T-helper 17 cell (primary cell): ENCODE measurements at regions not wholly inside any gene's neighbourhood (a gene's known extent, or its start where the extent isn't known, plus 50 kb on each side); places are given as distances from the start of the nearest gene placed in this dataset.
"Not testable (repeated sequence)": the region's sequence is repeated elsewhere in the genome, so short reads cannot be mapped to it uniquely, and the experiment has no call there.

ENCODE experiments used
- ATAC-seq: fragments of 150-1000 bp; cut with Tn5 transposase; 2 replicates; pipeline ENCODE4 v1.10.0; 2021; ENCODE audit warnings: mild to moderate bottlenecking, moderate library complexity
- DNase-seq, 3 donors: peaks; one replicate each; pipeline versions ENCODE4 v3.0.0 to v3.0.0-alpha.2; 2020 to 2021
- H3K9me3 ChIP-seq: one replicate; pipeline ENCODE4 v1.7.0; 2013; ENCODE audit warnings: low read length, mild to moderate bottlenecking; ENCODE audit not compliant: control insufficient read depth, poor library complexity, severe bottlenecking
- H3K27ac Mint-ChIP-seq: one replicate; pipeline ENCODE4 v1.8.0; 2022; ENCODE audit warnings: mild to moderate bottlenecking, moderate library complexity, mixed read lengths
- H3K27me3 Mint-ChIP-seq: one replicate; pipeline ENCODE4 v1.8.0; 2022; ENCODE audit warnings: mixed read lengths
- H3K36me3 Mint-ChIP-seq: one replicate; pipeline ENCODE4 v1.8.0; 2022; ENCODE audit warnings: low read depth, mixed read lengths
- H3K4me1 Mint-ChIP-seq: one replicate; pipeline ENCODE4 v1.8.0; 2022; ENCODE audit warnings: mild to moderate bottlenecking, mixed read lengths
- H3K4me3 Mint-ChIP-seq: one replicate; pipeline ENCODE4 v1.8.0; 2022; ENCODE audit warnings: mild to moderate bottlenecking, moderate library complexity, mixed read lengths

DNA sequence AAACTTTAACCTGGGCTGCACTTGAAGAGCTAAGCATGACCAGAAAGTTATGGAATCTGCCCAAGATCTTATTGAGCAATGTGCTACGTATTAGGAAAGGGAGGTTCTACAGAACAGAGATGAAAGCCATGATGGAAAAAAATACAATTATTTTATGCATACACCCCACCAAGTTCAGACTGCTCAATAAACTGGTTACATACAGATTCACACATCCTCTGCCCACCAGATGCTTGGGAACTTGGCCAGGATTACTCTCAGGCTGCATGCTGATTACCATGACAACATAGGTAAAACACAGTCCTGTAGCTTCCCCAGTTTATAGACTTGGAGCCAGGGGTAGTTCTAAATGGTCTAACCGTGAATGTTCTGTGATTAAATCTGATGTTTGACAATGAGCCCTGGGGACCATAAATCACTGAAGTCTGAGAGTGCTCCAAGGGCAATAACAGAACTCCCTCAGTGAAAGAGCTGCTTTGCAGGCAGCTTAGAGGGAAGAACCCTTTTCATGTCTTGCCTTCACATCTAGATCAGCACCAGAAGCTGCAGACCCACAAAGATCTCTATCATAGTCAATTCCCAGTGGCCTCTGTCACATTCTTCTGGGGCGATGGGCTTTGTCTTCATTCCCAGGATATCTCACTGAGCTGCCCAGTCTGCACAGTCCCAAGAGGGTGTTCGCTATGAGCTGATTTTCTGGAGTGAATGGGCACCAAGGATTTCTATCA, 232.2 kb downstream of the EMP1 start:
- ATAC-seq: no peak
- no peak overlapping the region for H3K27ac Mint-ChIP-seq

GRCh38 chr12:13425766-13426165, 229.2 kb downstream of the EMP1 start:
- no peaks in the 10 kb centered on the region for H3K4me1 Mint-ChIP-seq
- H3K4me3 Mint-ChIP-seq: no peak overlapping the region
- ATAC-seq (no peak), DNase-seq (no peak)
- no peaks in the 10 kb centered on the region for H3K9me3 ChIP-seq
- no peak overlapping the region for H3K27ac Mint-ChIP-seq
- no peaks in the 10 kb centered on the region for H3K27me3 Mint-ChIP-seq
- H3K36me3 Mint-ChIP-seq: peaks cover 2% of the 10 kb centered on the region

More for the DNA sequence above, 232.2 kb downstream of the EMP1 start:
- Mint-ChIP-seq H3K36me3 (no peaks in the 10 kb centered on the region), H3K4me3 (no peak overlapping the region), H3K27me3 (peaks cover 5% of the 10 kb centered on the region), H3K4me1 (no peaks in the 10 kb centered on the region)
- DNase-seq: no peak
- H3K9me3 ChIP-seq: no peaks in the 10 kb centered on the region

GRCh38 chr12:13422291-13422690, 225.8 kb downstream of the EMP1 start:
- no peak overlapping the region for H3K4me3 Mint-ChIP-seq
- H3K4me1 Mint-ChIP-seq: no peaks in the 10 kb centered on the region
- H3K27me3 Mint-ChIP-seq: no peaks in the 10 kb centered on the region
- peaks cover 2% of the 10 kb centered on the region for H3K36me3 Mint-ChIP-seq
- H3K9me3 ChIP-seq: no peaks in the 10 kb centered on the region
- H3K27ac Mint-ChIP-seq: no peak overlapping the region
- ATAC-seq (no peak), DNase-seq (no peak)

DNA sequence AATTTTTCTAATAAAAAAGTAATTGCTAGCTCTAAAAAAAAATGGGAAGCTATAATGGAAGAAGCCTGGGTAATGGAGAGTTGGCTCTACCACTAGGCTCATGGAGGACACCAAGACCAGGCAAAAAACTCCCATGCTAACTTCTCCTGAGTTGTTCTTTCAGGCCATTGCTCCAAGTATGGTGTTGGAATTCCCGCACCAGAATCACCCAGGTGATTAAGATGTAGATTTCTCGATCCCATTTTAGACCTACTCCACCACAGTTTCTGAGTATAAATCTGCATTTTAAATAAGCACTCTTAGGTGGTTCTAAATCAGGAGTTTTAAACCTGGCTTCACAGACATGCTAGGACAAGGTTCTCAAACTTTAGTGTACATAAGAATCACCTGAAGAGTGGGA, 221.0 kb downstream of the EMP1 start:
- DNase-seq (no peak), ATAC-seq (no peak)
- no peaks in the 10 kb centered on the region for H3K4me1 Mint-ChIP-seq
- no peaks in the 10 kb centered on the region for H3K9me3 ChIP-seq
- H3K36me3 Mint-ChIP-seq: no peaks in the 10 kb centered on the region
- H3K4me3 Mint-ChIP-seq: no peak overlapping the region
- H3K27me3 Mint-ChIP-seq: no peaks in the 10 kb centered on the region
- no peak overlapping the region for H3K27ac Mint-ChIP-seq

DNA sequence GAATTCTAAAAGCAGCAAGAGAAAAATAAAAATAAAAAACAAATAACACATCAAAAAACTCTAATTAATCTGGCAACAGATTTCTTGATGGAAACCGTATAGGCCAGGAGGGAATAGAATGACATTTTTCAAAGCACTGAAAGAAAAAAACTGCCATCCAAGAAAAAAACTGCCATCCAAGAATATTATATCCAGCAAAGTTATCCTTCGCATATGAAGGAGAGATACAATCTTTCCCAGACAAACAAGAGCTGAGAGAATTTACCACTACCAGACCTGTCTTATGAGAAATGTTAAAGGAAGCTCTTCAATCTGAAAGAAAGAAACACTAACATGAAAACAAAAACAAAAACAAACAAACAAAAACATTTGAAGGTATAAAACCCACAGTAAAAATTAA, 214.8 kb downstream of the EMP1 start:
- Mint-ChIP-seq H3K4me1 (no peaks in the 10 kb centered on the region), H3K36me3 (no peaks in the 10 kb centered on the region), H3K27me3 (no peaks in the 10 kb centered on the region), H3K27ac (no peak overlapping the region), H3K4me3 (no peak overlapping the region)
- no peak for DNase-seq
- ATAC-seq: no peak
- H3K9me3 ChIP-seq: peaks cover 5% of the 10 kb centered on the region

DNA sequence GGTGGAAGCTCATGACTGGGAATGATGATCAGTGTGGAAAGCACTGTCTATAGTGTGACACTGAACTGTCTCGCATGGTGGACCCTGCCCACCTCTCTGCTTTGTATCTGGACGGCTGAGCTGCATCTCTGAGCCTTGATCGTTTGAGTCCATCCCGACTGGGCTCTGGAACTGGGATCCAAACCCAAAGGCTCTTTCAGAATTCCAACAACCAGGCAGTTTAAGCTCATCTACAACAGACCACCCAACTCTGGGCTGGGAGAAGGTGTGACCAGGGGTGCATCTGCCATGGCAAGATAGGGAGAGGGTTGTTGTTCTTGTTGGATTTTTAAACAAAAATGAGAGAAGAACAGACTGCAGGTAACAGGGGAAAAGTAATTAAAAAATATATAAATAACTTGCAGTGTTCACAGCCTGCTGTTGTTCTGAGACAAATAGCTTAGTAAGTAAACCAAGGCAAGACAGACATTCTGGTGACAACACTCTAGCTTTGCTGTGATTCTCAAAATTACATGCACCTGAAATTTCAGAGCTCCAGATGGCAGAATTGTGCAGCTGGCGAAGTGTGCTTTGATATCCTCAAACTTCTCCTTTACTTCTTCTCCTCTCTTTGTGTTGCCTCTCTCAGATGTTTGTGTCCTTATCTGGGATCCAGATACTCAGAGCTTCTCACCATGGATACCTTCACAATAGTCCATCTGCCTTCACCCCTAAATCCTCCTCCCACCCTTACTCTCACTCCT, 209.6 kb downstream of the EMP1 start:
- no peaks in the 10 kb centered on the region for H3K4me1 Mint-ChIP-seq

DNA sequence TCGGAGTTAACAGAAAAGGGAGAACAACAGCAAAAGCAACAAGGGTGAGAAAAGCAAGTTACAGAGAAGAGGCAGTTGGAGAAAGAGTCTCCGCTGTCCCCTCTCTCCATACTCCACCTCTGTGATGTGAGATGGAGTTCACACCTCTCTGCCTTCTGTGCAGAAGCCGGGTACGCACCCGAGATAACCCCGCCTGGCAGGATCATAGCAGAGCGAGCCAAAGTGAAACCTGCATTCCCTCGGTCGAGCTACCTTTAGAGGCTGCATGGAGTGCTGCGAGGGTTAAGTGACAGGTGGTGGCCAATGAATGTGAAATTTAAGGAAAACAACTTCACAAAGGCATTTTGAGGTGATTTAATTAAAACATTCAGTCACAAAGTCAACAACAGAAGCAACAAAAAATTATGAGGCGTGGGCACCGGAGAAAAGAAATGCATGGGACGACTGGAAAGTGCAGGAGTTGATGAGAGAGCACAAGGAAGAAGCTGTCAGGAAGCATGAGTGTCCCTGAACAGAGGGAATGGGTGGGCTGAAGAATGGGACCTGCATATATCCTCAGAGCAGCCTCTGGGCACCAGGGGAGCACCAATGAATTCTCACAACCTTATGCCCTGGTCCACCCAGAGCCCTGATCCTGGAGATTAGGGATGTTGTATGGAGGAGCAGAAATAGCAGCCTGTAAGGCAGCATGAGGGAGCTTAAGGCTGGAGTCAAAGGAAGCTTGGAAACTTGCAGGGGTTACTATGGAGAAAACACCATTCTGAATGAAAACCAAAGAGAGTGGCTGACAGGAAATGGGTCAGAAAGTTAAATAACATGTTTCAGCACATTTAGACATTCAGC, 208.3 kb downstream of the EMP1 start:
- no peak for ATAC-seq
- Mint-ChIP-seq H3K27me3 (peaks cover 18% of the 10 kb centered on the region), H3K36me3 (no peaks in the 10 kb centered on the region), H3K27ac (no peak overlapping the region), H3K4me1 (no peaks in the 10 kb centered on the region), H3K4me3 (no peak overlapping the region)
- H3K9me3 ChIP-seq: no peaks in the 10 kb centered on the region
- DNase-seq: no peak

More for the DNA sequence above, 209.6 kb downstream of the EMP1 start:
- H3K27ac Mint-ChIP-seq: no peak overlapping the region
- DNase-seq (no peak), ATAC-seq (no peak)
- peaks cover 18% of the 10 kb centered on the region for H3K27me3 Mint-ChIP-seq
- H3K4me3 Mint-ChIP-seq: no peak overlapping the region
- peaks cover 1% of the 10 kb centered on the region for H3K9me3 ChIP-seq
- no peaks in the 10 kb centered on the region for H3K36me3 Mint-ChIP-seq

DNA sequence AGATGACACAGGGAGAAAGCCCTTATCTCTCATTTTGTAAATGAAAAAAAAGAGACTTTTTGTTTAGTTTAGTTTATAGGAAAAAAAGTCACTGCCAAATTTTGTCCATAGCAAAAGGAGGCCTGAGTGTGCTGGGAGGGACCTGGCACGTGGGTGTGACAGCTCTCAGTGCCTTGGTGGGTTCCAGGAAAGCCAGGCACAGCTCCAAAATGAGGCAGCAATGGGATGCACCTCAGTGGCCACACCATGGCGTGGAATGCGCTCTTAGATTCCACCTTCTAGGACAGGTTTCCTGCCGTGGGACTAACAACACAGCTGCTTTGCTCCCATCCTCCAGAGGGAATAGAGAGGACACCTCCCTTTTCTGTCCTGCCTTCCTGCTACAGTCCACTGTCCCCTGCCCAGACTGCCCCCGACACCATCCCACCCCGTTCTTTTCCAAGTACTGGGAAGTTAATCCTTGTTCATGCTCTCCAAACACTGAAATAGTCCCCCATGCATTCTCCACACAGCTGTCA, 207.6 kb downstream of the EMP1 start:
- DNase-seq: no peak
- no peak for ATAC-seq
- H3K27ac Mint-ChIP-seq: no peak overlapping the region
- H3K4me3 Mint-ChIP-seq: no peak overlapping the region
- H3K36me3 Mint-ChIP-seq: no peaks in the 10 kb centered on the region
- H3K27me3 Mint-ChIP-seq: peaks cover 18% of the 10 kb centered on the region
- H3K9me3 ChIP-seq: no peaks in the 10 kb centered on the region
- H3K4me1 Mint-ChIP-seq: no peaks in the 10 kb centered on the region

DNA sequence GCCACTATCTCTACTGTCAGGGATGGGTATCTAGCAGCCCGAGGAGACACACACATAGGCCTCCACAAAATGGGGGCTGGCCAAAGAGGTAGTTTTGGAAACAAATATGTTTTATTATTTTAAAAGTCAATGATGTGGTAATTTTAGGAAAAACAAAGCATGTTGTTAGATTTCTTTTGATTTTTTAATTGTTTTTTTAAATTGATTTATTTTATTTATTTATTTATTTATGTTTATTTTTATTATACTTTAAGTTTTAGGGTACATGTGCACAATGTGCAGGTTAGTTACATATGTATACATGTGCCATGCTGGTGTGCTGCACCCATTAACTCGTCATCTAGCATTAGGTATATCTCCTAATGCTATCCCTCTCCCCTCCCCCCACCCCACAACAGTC, 194.8 kb downstream of the EMP1 start:
- ATAC-seq, H3K4me3 Mint-ChIP-seq, H3K4me1 Mint-ChIP-seq, H3K27ac Mint-ChIP-seq, H3K36me3 Mint-ChIP-seq, H3K9me3 ChIP-seq, DNase-seq, H3K27me3 Mint-ChIP-seq: not testable (repeated sequence)

- ATAC-seq (no peak), DNase-seq (no peak)
- H3K9me3 ChIP-seq: no peaks in the 10 kb centered on the region
- no peak overlapping the region for H3K27ac Mint-ChIP-seq
- H3K4me3 Mint-ChIP-seq: no peak overlapping the region
- no peaks in the 10 kb centered on the region for H3K36me3 Mint-ChIP-seq
- H3K27me3 Mint-ChIP-seq: peaks cover 8% of the 10 kb centered on the region
- no peaks in the 10 kb centered on the region for H3K4me1 Mint-ChIP-seq
Observed at GRCh38 chr12:13390918-13391317, 194.4 kb downstream of the EMP1 start.

GRCh38 chr12:13390381-13390861, 193.9 kb downstream of the EMP1 start:
- H3K36me3 Mint-ChIP-seq: no peaks in the 10 kb centered on the region
- no peaks in the 10 kb centered on the region for H3K9me3 ChIP-seq
- peaks cover 11% of the 10 kb centered on the region for H3K27me3 Mint-ChIP-seq
- DNase-seq (no peak), ATAC-seq (no peak)
- no peak overlapping the region for H3K4me3 Mint-ChIP-seq
- H3K4me1 Mint-ChIP-seq: no peaks in the 10 kb centered on the region
- H3K27ac Mint-ChIP-seq: no peak overlapping the region

DNA sequence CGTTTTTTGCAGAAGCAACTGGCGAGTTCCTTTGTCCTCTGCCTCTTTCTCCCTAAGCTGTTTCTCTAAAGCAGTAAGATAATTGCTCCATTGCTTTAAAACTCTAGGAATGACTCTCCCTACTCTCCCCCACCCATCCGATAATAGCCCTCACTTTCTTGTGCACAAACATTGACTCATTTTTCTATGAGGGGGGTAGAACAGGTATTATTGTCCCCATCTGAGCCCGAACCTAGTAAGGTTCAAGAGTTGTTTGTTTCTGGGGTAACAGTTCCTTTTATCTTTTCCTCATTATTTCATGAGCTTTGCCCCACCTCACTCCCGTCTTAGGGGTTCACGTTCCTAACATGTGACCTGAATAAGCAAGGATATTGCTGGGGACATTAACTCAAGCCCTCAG, 190.6 kb downstream of the EMP1 start:
- Mint-ChIP-seq H3K27me3 (peaks cover 17% of the 10 kb centered on the region), H3K4me3 (no peak overlapping the region), H3K27ac (no peak overlapping the region), H3K36me3 (no peaks in the 10 kb centered on the region), H3K4me1 (no peaks in the 10 kb centered on the region)
- no peak for DNase-seq
- no peak for ATAC-seq
- H3K9me3 ChIP-seq: no peaks in the 10 kb centered on the region
